Endodermal cell (in vitro differentiated cells): ENCODE measurements at regions not wholly inside any gene's neighbourhood (a gene's known extent, or its start where the extent isn't known, plus 50 kb on each side); places are given as distances from the start of the nearest gene placed in this dataset.

ENCODE experiments used
- DNase-seq: peaks from one replicate; pipeline ENCODE4 v3.0.0-alpha.2; 2017
- H3K27ac ChIP-seq: 2 replicates; pipeline ENCODE4 v1.5.1; 2013; ENCODE audit warnings: mild to moderate bottlenecking, low read depth, low read length, moderate library complexity
- H3K27me3 ChIP-seq: 2 replicates; pipeline ENCODE4 v1.6.1; 2013; ENCODE audit warnings: mild to moderate bottlenecking, low read length, moderate library complexity; ENCODE audit not compliant: insufficient read depth, control insufficient read depth, poor library complexity, severe bottlenecking
- H3K36me3 ChIP-seq: 2 replicates; pipeline ENCODE4 v1.7.0; 2013; ENCODE audit warnings: mild to moderate bottlenecking, low read length, moderate library complexity; ENCODE audit not compliant: control insufficient read depth, insufficient read depth
- H3K4me1 ChIP-seq: one replicate; pipeline ENCODE4 v1.7.0; 2013; ENCODE audit warnings: low read length; ENCODE audit not compliant: control insufficient read depth, insufficient read depth
- H3K4me3 ChIP-seq: 2 replicates; pipeline ENCODE4 v1.5.1; 2013; ENCODE audit warnings: mild to moderate bottlenecking, low read length, moderate library complexity
- H3K9ac ChIP-seq: 2 replicates; pipeline ENCODE4 v1.6.1; 2013; ENCODE audit warnings: mild to moderate bottlenecking, low read length, moderate library complexity; ENCODE audit not compliant: poor library complexity, severe bottlenecking; ENCODE audit errors: extremely low read depth
- H3K9me3 ChIP-seq: 2 replicates; pipeline ENCODE4 v1.6.1; 2013; ENCODE audit warnings: mild to moderate bottlenecking, low read length, moderate library complexity; ENCODE audit not compliant: control insufficient read depth
- H3K27ac Mint-ChIP-seq: 2 replicates; pipeline ENCODE4 v1.8.0; 2020; ENCODE audit warnings: mixed read lengths
- H3K27me3 Mint-ChIP-seq: 2 replicates; pipeline ENCODE4 v1.8.0; 2021; ENCODE audit warnings: mild to moderate bottlenecking, mixed read lengths; ENCODE audit not compliant: insufficient read depth
- H3K36me3 Mint-ChIP-seq: 2 replicates; pipeline ENCODE4 v1.8.0; 2020; ENCODE audit warnings: low read depth, mixed read lengths
- H3K4me1 Mint-ChIP-seq: 2 replicates; pipeline ENCODE4 v1.8.0; 2020; ENCODE audit warnings: mixed read lengths
- H3K4me3 Mint-ChIP-seq: 2 replicates; pipeline ENCODE4 v1.8.0; 2020; ENCODE audit warnings: mild to moderate bottlenecking, moderate library complexity, mixed read lengths
- H3K9me3 Mint-ChIP-seq: 2 replicates; pipeline ENCODE4 v1.8.0; 2020; ENCODE audit warnings: mild to moderate bottlenecking, mixed read lengths
- WGBS, 2 experiments: methylation state at CpG; one replicate each; pipeline versions ENCODE4 v1.1.5 to v1.1.7; 2013; ENCODE audit warnings: missing lambda C conversion rate in 2 of 2, mixed read lengths in 1 of 2; ENCODE audit not compliant: insufficient coverage in 1 of 2, insufficient read length in 1 of 2; 5-methylcytosine and 5-hydroxymethylcytosine counted together
- TF ChIP-seq, protein P1 (sequence below): fragments of 200-600 bp; sonication (generic); conservative IDR thresholded peaks from 2 replicates; pipeline ENCODE4 v1.5.0; 2021; ENCODE audit warnings: antibody characterized with exemption, mild to moderate bottlenecking

DNA sequence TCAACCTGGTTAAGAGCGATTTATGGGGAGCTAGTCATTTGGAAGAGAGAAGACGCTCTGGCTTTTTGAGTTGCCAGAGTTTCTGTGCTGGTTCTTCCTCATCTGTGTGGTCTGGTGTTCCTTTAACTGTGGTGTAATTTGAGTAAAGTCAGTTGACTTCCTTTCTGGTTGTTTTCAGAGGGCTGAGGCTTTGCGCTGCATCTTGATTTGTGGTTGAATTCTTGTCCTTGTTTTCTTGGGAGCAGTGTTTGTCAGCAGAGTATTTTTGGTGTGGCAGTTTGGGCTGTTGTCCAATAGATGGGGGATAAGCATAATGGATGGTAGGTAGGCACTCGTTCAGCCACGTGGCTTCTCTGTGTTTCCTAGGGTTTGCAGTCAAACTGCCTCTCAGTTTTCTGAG is 2143.2 kb upstream of the TENM3 start:
- H3K9me3 Mint-ChIP-seq = no peaks in the 10 kb centered on the region
- H3K27ac Mint-ChIP-seq = no peak overlapping the region
- H3K4me1 ChIP-seq = no peaks in the 10 kb centered on the region
- WGBS, 2 experiments = 94 to 100% methylated on average over 3 to 5 of the region's 5 CpGs
- no peak overlapping the region for H3K4me3 Mint-ChIP-seq
- no peak for DNase-seq
- H3K27me3 Mint-ChIP-seq = no peaks in the 10 kb centered on the region
- H3K9me3 ChIP-seq = no peaks in the 10 kb centered on the region
- H3K27ac ChIP-seq = no peak overlapping the region
- peaks cover 6% of the 10 kb centered on the region for H3K4me1 Mint-ChIP-seq
- H3K27me3 ChIP-seq = no peaks in the 10 kb centered on the region
- H3K4me3 ChIP-seq = no peak overlapping the region
- no peaks in the 10 kb centered on the region for H3K36me3 ChIP-seq
- TF ChIP-seq, protein P1, sequence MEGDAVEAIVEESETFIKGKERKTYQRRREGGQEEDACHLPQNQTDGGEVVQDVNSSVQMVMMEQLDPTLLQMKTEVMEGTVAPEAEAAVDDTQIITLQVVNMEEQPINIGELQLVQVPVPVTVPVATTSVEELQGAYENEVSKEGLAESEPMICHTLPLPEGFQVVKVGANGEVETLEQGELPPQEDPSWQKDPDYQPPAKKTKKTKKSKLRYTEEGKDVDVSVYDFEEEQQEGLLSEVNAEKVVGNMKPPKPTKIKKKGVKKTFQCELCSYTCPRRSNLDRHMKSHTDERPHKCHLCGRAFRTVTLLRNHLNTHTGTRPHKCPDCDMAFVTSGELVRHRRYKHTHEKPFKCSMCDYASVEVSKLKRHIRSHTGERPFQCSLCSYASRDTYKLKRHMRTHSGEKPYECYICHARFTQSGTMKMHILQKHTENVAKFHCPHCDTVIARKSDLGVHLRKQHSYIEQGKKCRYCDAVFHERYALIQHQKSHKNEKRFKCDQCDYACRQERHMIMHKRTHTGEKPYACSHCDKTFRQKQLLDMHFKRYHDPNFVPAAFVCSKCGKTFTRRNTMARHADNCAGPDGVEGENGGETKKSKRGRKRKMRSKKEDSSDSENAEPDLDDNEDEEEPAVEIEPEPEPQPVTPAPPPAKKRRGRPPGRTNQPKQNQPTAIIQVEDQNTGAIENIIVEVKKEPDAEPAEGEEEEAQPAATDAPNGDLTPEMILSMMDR = no peak
- no peaks in the 10 kb centered on the region for H3K36me3 Mint-ChIP-seq
- H3K9ac ChIP-seq = no peak overlapping the region

DNA sequence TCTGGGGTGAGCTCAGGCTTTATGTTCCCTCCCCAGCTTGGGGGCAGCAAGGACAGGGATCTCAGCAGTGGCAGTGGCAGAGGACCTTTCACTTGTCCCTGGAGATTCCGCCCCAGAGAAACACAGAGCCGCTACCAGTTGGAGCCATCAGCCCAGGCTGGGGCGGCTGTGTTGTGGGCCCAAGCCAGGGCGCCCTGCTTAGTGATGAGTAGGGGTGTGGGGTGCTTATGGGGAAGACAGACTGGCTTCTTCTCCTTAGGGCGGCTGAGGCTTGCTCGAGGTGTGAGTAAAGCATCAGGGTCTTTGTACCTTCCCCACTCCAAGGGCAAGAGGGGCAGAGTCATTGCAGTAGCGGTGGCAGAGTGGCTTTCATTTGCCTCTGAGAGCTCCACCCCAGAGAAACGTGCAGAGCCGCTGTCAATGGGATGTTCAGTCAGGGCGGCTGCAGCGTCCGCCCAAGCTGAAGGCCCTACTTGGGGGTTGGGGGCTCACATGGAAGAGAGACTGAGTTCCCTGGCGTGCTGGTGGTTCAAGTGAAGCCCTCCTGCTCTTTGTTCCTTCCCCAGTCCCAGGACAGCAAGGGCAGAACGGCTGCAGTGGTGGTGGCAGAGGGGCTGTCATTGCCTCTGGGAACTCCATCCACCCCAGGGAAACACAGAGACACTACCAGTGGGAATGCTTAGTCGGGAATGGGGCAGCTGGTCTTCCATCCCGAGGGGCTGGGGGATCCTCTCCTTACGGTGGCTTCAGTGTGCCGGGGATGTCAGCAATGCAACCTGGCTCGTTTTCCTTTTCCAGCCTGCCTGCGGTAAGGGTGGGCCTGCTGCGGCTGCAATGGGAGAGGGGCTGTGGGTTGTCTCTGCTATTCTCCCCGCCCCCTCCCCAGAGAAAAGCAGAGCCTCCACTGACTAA is 2142.5 kb upstream of the TENM3 start:
- DNase-seq = no peak
- no peak overlapping the region for H3K27ac ChIP-seq
- no peaks in the 10 kb centered on the region for H3K36me3 ChIP-seq
- WGBS, 2 experiments = 95 to 100% methylated on average over 3 to 22 of the region's 22 CpGs
- Mint-ChIP-seq H3K36me3 (no peaks in the 10 kb centered on the region), H3K9me3 (no peaks in the 10 kb centered on the region), H3K4me3 (no peak overlapping the region), H3K27me3 (no peaks in the 10 kb centered on the region), H3K27ac (no peak overlapping the region), H3K4me1 (peaks cover 5% of the 10 kb centered on the region)
- H3K9me3 ChIP-seq = no peaks in the 10 kb centered on the region
- TF ChIP-seq, protein P1 = no peak
- H3K4me3 ChIP-seq = no peak overlapping the region
- H3K9ac ChIP-seq = no peak overlapping the region
- H3K4me1 ChIP-seq = no peaks in the 10 kb centered on the region
- H3K27me3 ChIP-seq = no peaks in the 10 kb centered on the region

GRCh38 chr4:180101348-180102083 is 2141.7 kb upstream of the TENM3 start:
- Histone ChIP-seq H3K27me3 (no peaks in the 10 kb centered on the region), H3K27ac (no peak overlapping the region), H3K36me3 (no peaks in the 10 kb centered on the region), H3K4me3 (no peak overlapping the region), H3K9ac (no peak overlapping the region), H3K4me1 (no peaks in the 10 kb centered on the region), H3K9me3 (no peaks in the 10 kb centered on the region)
- H3K9me3 Mint-ChIP-seq = no peaks in the 10 kb centered on the region
- H3K27ac Mint-ChIP-seq = peak overlapping the region; percentile 3
- H3K4me1 Mint-ChIP-seq = peaks cover 4% of the 10 kb centered on the region
- DNase-seq = peak; percentile 58
- H3K27me3 Mint-ChIP-seq = no peaks in the 10 kb centered on the region
- 92 to 95% methylated on average over 21 to 28 of the region's 28 CpGs for WGBS, 2 experiments
- H3K36me3 Mint-ChIP-seq = no peaks in the 10 kb centered on the region
- H3K4me3 Mint-ChIP-seq = no peak overlapping the region
- TF ChIP-seq, protein P1 = no peak
